ENCODE measurements at regions not wholly inside any gene's neighbourhood (a gene's known extent, or its start where the extent isn't known, plus 50 kb on each side); places are given as distances from the start of the nearest gene placed in this dataset.

GRCh38 chr2:172279813-172280212 is 147.6 kb upstream of the ITGA6 start:
- Histone ChIP-seq H3K27ac (ENCODE audit: low read depth in 2 of 2, low read length in 1 of 2) (no peak overlapping the region), H3K4me3 (ENCODE audit: low read depth in 1 of 2, low read length in 2 of 2) (no peak overlapping the region), H3K36me3 (ENCODE audit: control insufficient read depth in 2 of 2, insufficient read depth in 2 of 2, low read length in 1 of 2) (no peaks in the 10 kb centered on the region), H3K27me3 (ENCODE audit: control insufficient read depth in 1 of 2, insufficient read depth in 2 of 2, low read length in 2 of 2) (no peaks in the 10 kb centered on the region), H3K9me3 (ENCODE audit: control insufficient read depth in 2 of 2, insufficient read depth in 1 of 2, low read depth in 1 of 2, low read length in 1 of 2) (peaks cover 2 to 4% of the 10 kb centered on the region in 2 donors), H3K4me1 (ENCODE audit: control insufficient read depth in 2 of 2, insufficient read depth in 2 of 2, low read length in 1 of 2) (no peaks in the 10 kb centered on the region)

GRCh38 chr2:172280571-172281361 is 146.6 kb upstream of the ITGA6 start:
- H3K4me3 ChIP-seq (ENCODE audit: low read depth in 1 of 2, low read length in 2 of 2) = no peak overlapping the region
- peaks cover 2 to 4% of the 10 kb centered on the region in 2 donors for H3K9me3 ChIP-seq (ENCODE audit: control insufficient read depth in 2 of 2, insufficient read depth in 1 of 2, low read depth in 1 of 2, low read length in 1 of 2)
- no peaks in the 10 kb centered on the region for H3K4me1 ChIP-seq (ENCODE audit: control insufficient read depth in 2 of 2, insufficient read depth in 2 of 2, low read length in 1 of 2)
- H3K27ac ChIP-seq (ENCODE audit: low read depth in 2 of 2, low read length in 1 of 2) = no peak overlapping the region
- no peaks in the 10 kb centered on the region for H3K27me3 ChIP-seq (ENCODE audit: control insufficient read depth in 1 of 2, insufficient read depth in 2 of 2, low read length in 2 of 2)
- no peaks in the 10 kb centered on the region for H3K36me3 ChIP-seq (ENCODE audit: control insufficient read depth in 2 of 2, insufficient read depth in 2 of 2, low read length in 1 of 2)
- 53 to 59% methylated on average over 6 of the region's 6 CpGs for WGBS, 2 donors

GRCh38 chr2:172281648-172282570 is 145.5 kb upstream of the ITGA6 start:
- 88 to 89% methylated on average over 3 of the region's 3 CpGs for WGBS, 2 donors
- no peak overlapping the region for H3K27ac ChIP-seq (ENCODE audit: low read depth in 2 of 2, low read length in 1 of 2)
- H3K4me3 ChIP-seq (ENCODE audit: low read depth in 1 of 2, low read length in 2 of 2) = no peak overlapping the region
- peaks cover 0 to 2% of the 10 kb centered on the region in 2 donors for H3K9me3 ChIP-seq (ENCODE audit: control insufficient read depth in 2 of 2, insufficient read depth in 1 of 2, low read depth in 1 of 2, low read length in 1 of 2)
- H3K36me3 ChIP-seq (ENCODE audit: control insufficient read depth in 2 of 2, insufficient read depth in 2 of 2, low read length in 1 of 2) = no peaks in the 10 kb centered on the region
- no peaks in the 10 kb centered on the region for H3K4me1 ChIP-seq (ENCODE audit: control insufficient read depth in 2 of 2, insufficient read depth in 2 of 2, low read length in 1 of 2)
- no peaks in the 10 kb centered on the region for H3K27me3 ChIP-seq (ENCODE audit: control insufficient read depth in 1 of 2, insufficient read depth in 2 of 2, low read length in 2 of 2)

- Histone ChIP-seq H3K36me3 (ENCODE audit: control insufficient read depth in 2 of 2, insufficient read depth in 2 of 2, low read length in 1 of 2) (no peaks in the 10 kb centered on the region), H3K4me1 (ENCODE audit: control insufficient read depth in 2 of 2, insufficient read depth in 2 of 2, low read length in 1 of 2) (no peaks in the 10 kb centered on the region), H3K27me3 (ENCODE audit: control insufficient read depth in 1 of 2, insufficient read depth in 2 of 2, low read length in 2 of 2) (no peaks in the 10 kb centered on the region), H3K27ac (ENCODE audit: low read depth in 2 of 2, low read length in 1 of 2) (no peak overlapping the region), H3K4me3 (ENCODE audit: low read depth in 1 of 2, low read length in 2 of 2) (no peak overlapping the region), H3K9me3 (ENCODE audit: control insufficient read depth in 2 of 2, insufficient read depth in 1 of 2, low read depth in 1 of 2, low read length in 1 of 2) (no peaks in the 10 kb centered on the region)
- WGBS, 2 donors = 84 to 89% methylated on average over 5 of the region's 5 CpGs
Observed at GRCh38 chr2:172282944-172283343, 144.4 kb upstream of the ITGA6 start.

GRCh38 chr2:172283476-172283875 is 143.9 kb upstream of the ITGA6 start:
- H3K27me3 ChIP-seq (ENCODE audit: control insufficient read depth in 1 of 2, insufficient read depth in 2 of 2, low read length in 2 of 2) = no peaks in the 10 kb centered on the region
- no peaks in the 10 kb centered on the region for H3K9me3 ChIP-seq (ENCODE audit: control insufficient read depth in 2 of 2, insufficient read depth in 1 of 2, low read depth in 1 of 2, low read length in 1 of 2)
- H3K4me1 ChIP-seq (ENCODE audit: control insufficient read depth in 2 of 2, insufficient read depth in 2 of 2, low read length in 1 of 2) = no peaks in the 10 kb centered on the region
- H3K4me3 ChIP-seq (ENCODE audit: low read depth in 1 of 2, low read length in 2 of 2) = no peak overlapping the region
- H3K27ac ChIP-seq (ENCODE audit: low read depth in 2 of 2, low read length in 1 of 2) = no peak overlapping the region
- WGBS, 2 donors = 76 to 80% methylated on average over 5 of the region's 5 CpGs
- no peaks in the 10 kb centered on the region for H3K36me3 ChIP-seq (ENCODE audit: control insufficient read depth in 2 of 2, insufficient read depth in 2 of 2, low read length in 1 of 2)

GRCh38 chr2:172284209-172284608 is 143.2 kb upstream of the ITGA6 start:
- no peaks in the 10 kb centered on the region for H3K27me3 ChIP-seq (ENCODE audit: control insufficient read depth in 1 of 2, insufficient read depth in 2 of 2, low read length in 2 of 2)
- no peak overlapping the region for H3K27ac ChIP-seq (ENCODE audit: low read depth in 2 of 2, low read length in 1 of 2)
- no peaks in the 10 kb centered on the region for H3K36me3 ChIP-seq (ENCODE audit: control insufficient read depth in 2 of 2, insufficient read depth in 2 of 2, low read length in 1 of 2)
- H3K4me3 ChIP-seq (ENCODE audit: low read depth in 1 of 2, low read length in 2 of 2) = no peak overlapping the region
- H3K9me3 ChIP-seq (ENCODE audit: control insufficient read depth in 2 of 2, insufficient read depth in 1 of 2, low read depth in 1 of 2, low read length in 1 of 2) = no peaks in the 10 kb centered on the region
- WGBS, 2 donors = 77 to 88% methylated on average over 4 of the region's 4 CpGs
- no peaks in the 10 kb centered on the region for H3K4me1 ChIP-seq (ENCODE audit: control insufficient read depth in 2 of 2, insufficient read depth in 2 of 2, low read length in 1 of 2)

- no peaks in the 10 kb centered on the region for H3K4me1 ChIP-seq (ENCODE audit: control insufficient read depth in 2 of 2, insufficient read depth in 2 of 2, low read length in 1 of 2)
- WGBS, 2 donors = 46 to 49% methylated on average over 5 of the region's 5 CpGs
- no peaks in the 10 kb centered on the region for H3K36me3 ChIP-seq (ENCODE audit: control insufficient read depth in 2 of 2, insufficient read depth in 2 of 2, low read length in 1 of 2)
- H3K9me3 ChIP-seq (ENCODE audit: control insufficient read depth in 2 of 2, insufficient read depth in 1 of 2, low read depth in 1 of 2, low read length in 1 of 2) = no peaks in the 10 kb centered on the region
- no peaks in the 10 kb centered on the region for H3K27me3 ChIP-seq (ENCODE audit: control insufficient read depth in 1 of 2, insufficient read depth in 2 of 2, low read length in 2 of 2)
- no peak overlapping the region for H3K27ac ChIP-seq (ENCODE audit: low read depth in 2 of 2, low read length in 1 of 2)
- no peak overlapping the region for H3K4me3 ChIP-seq (ENCODE audit: low read depth in 1 of 2, low read length in 2 of 2)
Observed at GRCh38 chr2:172285010-172285621, 142.3 kb upstream of the ITGA6 start.

GRCh38 chr2:172285760-172286159 is 141.6 kb upstream of the ITGA6 start:
- Histone ChIP-seq H3K9me3 (ENCODE audit: control insufficient read depth in 2 of 2, insufficient read depth in 1 of 2, low read depth in 1 of 2, low read length in 1 of 2) (no peaks in the 10 kb centered on the region), H3K4me3 (ENCODE audit: low read depth in 1 of 2, low read length in 2 of 2) (no peak overlapping the region), H3K4me1 (ENCODE audit: control insufficient read depth in 2 of 2, insufficient read depth in 2 of 2, low read length in 1 of 2) (no peaks in the 10 kb centered on the region), H3K27me3 (ENCODE audit: control insufficient read depth in 1 of 2, insufficient read depth in 2 of 2, low read length in 2 of 2) (no peaks in the 10 kb centered on the region), H3K36me3 (ENCODE audit: control insufficient read depth in 2 of 2, insufficient read depth in 2 of 2, low read length in 1 of 2) (no peaks in the 10 kb centered on the region), H3K27ac (ENCODE audit: low read depth in 2 of 2, low read length in 1 of 2) (no peak overlapping the region)
- WGBS, 2 donors = 61 to 72% methylated on average over 9 of the region's 9 CpGs

GRCh38 chr2:172287190-172287589 is 140.2 kb upstream of the ITGA6 start:
- no peaks in the 10 kb centered on the region for H3K4me1 ChIP-seq (ENCODE audit: control insufficient read depth in 2 of 2, insufficient read depth in 2 of 2, low read length in 1 of 2)
- H3K27ac ChIP-seq (ENCODE audit: low read depth in 2 of 2, low read length in 1 of 2) = no peak overlapping the region
- no peaks in the 10 kb centered on the region for H3K27me3 ChIP-seq (ENCODE audit: control insufficient read depth in 1 of 2, insufficient read depth in 2 of 2, low read length in 2 of 2)
- H3K9me3 ChIP-seq (ENCODE audit: control insufficient read depth in 2 of 2, insufficient read depth in 1 of 2, low read depth in 1 of 2, low read length in 1 of 2) = no peaks in the 10 kb centered on the region
- no peak overlapping the region for H3K4me3 ChIP-seq (ENCODE audit: low read depth in 1 of 2, low read length in 2 of 2)
- H3K36me3 ChIP-seq (ENCODE audit: control insufficient read depth in 2 of 2, insufficient read depth in 2 of 2, low read length in 1 of 2) = no peaks in the 10 kb centered on the region

Measured in esophagus (tissue), 2 donors.